ENCODE measurements at regions not wholly inside any gene's neighbourhood (a gene's known extent, or its start where the extent isn't known, plus 50 kb on each side); places are given as distances from the start of the nearest gene placed in this dataset.

DNA sequence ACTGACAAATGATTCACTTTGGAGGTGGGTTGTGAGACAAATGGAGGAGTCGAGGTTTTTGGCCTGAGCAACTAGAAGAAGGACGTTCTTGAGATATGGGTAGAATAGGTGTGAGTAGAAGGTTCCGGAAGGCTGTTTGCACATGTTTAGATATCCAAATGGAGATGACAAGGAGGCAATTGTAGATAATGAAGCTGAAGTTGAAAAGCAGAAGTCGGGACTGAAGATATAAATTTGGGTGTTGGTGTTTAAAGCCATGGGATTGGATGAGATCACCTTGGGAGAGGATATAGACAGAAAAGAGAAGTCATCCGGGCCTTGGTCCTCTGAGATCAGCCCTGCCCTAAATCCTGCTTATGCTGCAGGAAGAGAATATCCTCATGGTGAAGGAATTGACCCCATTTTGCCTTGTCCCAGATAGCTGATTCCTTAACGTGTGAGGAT is 75.5 kb upstream of the CD44 start (continued):
- TF ChIP-seq, protein P1, sequence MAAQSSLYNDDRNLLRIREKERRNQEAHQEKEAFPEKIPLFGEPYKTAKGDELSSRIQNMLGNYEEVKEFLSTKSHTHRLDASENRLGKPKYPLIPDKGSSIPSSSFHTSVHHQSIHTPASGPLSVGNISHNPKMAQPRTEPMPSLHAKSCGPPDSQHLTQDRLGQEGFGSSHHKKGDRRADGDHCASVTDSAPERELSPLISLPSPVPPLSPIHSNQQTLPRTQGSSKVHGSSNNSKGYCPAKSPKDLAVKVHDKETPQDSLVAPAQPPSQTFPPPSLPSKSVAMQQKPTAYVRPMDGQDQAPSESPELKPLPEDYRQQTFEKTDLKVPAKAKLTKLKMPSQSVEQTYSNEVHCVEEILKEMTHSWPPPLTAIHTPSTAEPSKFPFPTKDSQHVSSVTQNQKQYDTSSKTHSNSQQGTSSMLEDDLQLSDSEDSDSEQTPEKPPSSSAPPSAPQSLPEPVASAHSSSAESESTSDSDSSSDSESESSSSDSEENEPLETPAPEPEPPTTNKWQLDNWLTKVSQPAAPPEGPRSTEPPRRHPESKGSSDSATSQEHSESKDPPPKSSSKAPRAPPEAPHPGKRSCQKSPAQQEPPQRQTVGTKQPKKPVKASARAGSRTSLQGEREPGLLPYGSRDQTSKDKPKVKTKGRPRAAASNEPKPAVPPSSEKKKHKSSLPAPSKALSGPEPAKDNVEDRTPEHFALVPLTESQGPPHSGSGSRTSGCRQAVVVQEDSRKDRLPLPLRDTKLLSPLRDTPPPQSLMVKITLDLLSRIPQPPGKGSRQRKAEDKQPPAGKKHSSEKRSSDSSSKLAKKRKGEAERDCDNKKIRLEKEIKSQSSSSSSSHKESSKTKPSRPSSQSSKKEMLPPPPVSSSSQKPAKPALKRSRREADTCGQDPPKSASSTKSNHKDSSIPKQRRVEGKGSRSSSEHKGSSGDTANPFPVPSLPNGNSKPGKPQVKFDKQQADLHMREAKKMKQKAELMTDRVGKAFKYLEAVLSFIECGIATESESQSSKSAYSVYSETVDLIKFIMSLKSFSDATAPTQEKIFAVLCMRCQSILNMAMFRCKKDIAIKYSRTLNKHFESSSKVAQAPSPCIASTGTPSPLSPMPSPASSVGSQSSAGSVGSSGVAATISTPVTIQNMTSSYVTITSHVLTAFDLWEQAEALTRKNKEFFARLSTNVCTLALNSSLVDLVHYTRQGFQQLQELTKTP (IDR thresholded peaks at IDR 0.05; ENCODE audit: low read depth in 1 of 2, partially characterized antibody in 2 of 2): no peak
- TF ChIP-seq E2F3 (CRISPR knock-in tag; IDR thresholded peaks at IDR 0.05): no peak
- no peak for TF ChIP-seq HNRNPL (IDR thresholded peaks at IDR 0.05; ENCODE audit: low read depth, low read length)
- no peak for TF ChIP-seq HSF4 (CRISPR knock-in tag; IDR thresholded peaks at IDR 0.05; ENCODE audit: borderline replicate concordance)
- no peak for TF ChIP-seq NFIC (IDR thresholded peaks at IDR 0.05)
- no peak for TF ChIP-seq TBL1XR1 (IDR thresholded peaks at IDR 0.05; ENCODE audit: low read length in 2 of 2)
- TF ChIP-seq POLR3A (IDR thresholded peaks at IDR 0.05; ENCODE audit: borderline replicate concordance, extremely low read depth, insufficient read depth, insufficient read length): no peak
- TF ChIP-seq, protein P2, sequence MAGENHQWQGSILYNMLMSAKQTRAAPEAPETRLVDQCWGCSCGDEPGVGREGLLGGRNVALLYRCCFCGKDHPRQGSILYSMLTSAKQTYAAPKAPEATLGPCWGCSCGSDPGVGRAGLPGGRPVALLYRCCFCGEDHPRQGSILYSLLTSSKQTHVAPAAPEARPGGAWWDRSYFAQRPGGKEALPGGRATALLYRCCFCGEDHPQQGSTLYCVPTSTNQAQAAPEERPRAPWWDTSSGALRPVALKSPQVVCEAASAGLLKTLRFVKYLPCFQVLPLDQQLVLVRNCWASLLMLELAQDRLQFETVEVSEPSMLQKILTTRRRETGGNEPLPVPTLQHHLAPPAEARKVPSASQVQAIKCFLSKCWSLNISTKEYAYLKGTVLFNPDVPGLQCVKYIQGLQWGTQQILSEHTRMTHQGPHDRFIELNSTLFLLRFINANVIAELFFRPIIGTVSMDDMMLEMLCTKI (IDR thresholded peaks at IDR 0.05; ENCODE audit: partially characterized antibody): no peak
- TF ChIP-seq MCM5 (IDR thresholded peaks at IDR 0.05; ENCODE audit: low read depth): no peak
- TF ChIP-seq MAZ (CRISPR knock-in tag; conservative IDR thresholded peaks at IDR 0.05 in 1 of 2, IDR thresholded peaks at IDR 0.05 in 1 of 2): no peak
- no peak for TF ChIP-seq RBM22 (IDR thresholded peaks at IDR 0.05; ENCODE audit: low read depth, low read length, poor library complexity, severe bottlenecking)
- TF ChIP-seq BMI1 (IDR thresholded peaks at IDR 0.05; ENCODE audit: low read length): no peak
- no peak for TF ChIP-seq NR4A1 (CRISPR knock-in tag; IDR thresholded peaks at IDR 0.05)
- no peak for TF ChIP-seq NR4A1 (tag; IDR thresholded peaks at IDR 0.05)
- no peak for TF ChIP-seq KDM5B (IDR thresholded peaks at IDR 0.05; ENCODE audit: insufficient replicate concordance, low read depth, low read length)
- TF ChIP-seq NR3C1 (CRISPR knock-in tag; IDR thresholded peaks at IDR 0.05): no peak
- no peak for TF ChIP-seq ZNF232 (CRISPR knock-in tag; IDR thresholded peaks at IDR 0.05)
- no peak for TF ChIP-seq TFE3 (CRISPR knock-in tag; IDR thresholded peaks at IDR 0.05)
- TF ChIP-seq DMBX1 (CRISPR knock-in tag; IDR thresholded peaks at IDR 0.05; ENCODE audit: borderline replicate concordance): no peak
- TF ChIP-seq, protein P3, sequence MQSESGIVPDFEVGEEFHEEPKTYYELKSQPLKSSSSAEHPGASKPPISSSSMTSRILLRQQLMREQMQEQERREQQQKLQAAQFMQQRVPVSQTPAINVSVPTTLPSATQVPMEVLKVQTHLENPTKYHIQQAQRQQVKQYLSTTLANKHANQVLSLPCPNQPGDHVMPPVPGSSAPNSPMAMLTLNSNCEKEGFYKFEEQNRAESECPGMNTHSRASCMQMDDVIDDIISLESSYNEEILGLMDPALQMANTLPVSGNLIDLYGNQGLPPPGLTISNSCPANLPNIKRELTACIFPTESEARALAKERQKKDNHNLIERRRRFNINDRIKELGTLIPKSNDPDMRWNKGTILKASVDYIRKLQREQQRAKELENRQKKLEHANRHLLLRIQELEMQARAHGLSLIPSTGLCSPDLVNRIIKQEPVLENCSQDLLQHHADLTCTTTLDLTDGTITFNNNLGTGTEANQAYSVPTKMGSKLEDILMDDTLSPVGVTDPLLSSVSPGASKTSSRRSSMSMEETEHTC (IDR thresholded peaks at IDR 0.05): no peak
- no peak for TF ChIP-seq U2AF1 (optimal IDR thresholded peaks at IDR 0.05; ENCODE audit: low read depth, low read length)
- TF ChIP-seq ATF1 (CRISPR knock-in tag; IDR thresholded peaks at IDR 0.05): no peak
- TF ChIP-seq ATF1 (tag; IDR thresholded peaks at IDR 0.05): no peak
